BJ (cell line): ENCODE measurements at regions not wholly inside any gene's neighbourhood (a gene's known extent, or its start where the extent isn't known, plus 50 kb on each side); places are given as distances from the start of the nearest gene placed in this dataset.
"Not testable (repeated sequence)": the region's sequence is repeated elsewhere in the genome, so short reads cannot be mapped to it uniquely, and the experiment has no call there.

Source experiments
- CTCF ChIA-PET: fragments of 350-600 bp; formaldehyde crosslinking; extraction: SDS; loops from one replicate; lab custom pipeline; 2021; ENCODE audit warnings: antibody characterized with exemption, inconsistent platforms; lab: Yijun Ruan, JAX
- POLR2A ChIA-PET: fragments of 300-600 bp; sonication (Branson Sonifier 250); formaldehyde crosslinking; extraction: SDS; loops from one replicate; lab custom pipeline; 2021; ENCODE audit warnings: antibody characterized with exemption; lab: Charles Lee
- DNase-seq: peaks from one replicate; pipeline ENCODE4 v3.0.0-alpha.2; 2011; ENCODE audit warnings: low read depth
- H3K27me3 ChIP-seq: 2 replicates; pipeline ENCODE4 v1.6.0; 2011; ENCODE audit warnings: low read length; ENCODE audit not compliant: control insufficient read depth, insufficient read depth
- H3K36me3 ChIP-seq: 2 replicates; pipeline ENCODE4 v1.5.1; 2011; ENCODE audit warnings: low read length; ENCODE audit not compliant: control insufficient read depth, insufficient read depth
- H3K4me3 ChIP-seq: 2 replicates; pipeline ENCODE4 v1.5.1; 2011; ENCODE audit warnings: low read depth, mild to moderate bottlenecking, control low read depth, low read length
- TF ChIP-seq, protein P1 (sequence below): IDR thresholded peaks from 2 replicates; pipeline ENCODE4 v1.5.1; 2011; ENCODE audit warnings: low read depth, mild to moderate bottlenecking, control low read depth, inconsistent platforms, low read length, moderate library complexity; ENCODE audit not compliant: insufficient read depth

DNA sequence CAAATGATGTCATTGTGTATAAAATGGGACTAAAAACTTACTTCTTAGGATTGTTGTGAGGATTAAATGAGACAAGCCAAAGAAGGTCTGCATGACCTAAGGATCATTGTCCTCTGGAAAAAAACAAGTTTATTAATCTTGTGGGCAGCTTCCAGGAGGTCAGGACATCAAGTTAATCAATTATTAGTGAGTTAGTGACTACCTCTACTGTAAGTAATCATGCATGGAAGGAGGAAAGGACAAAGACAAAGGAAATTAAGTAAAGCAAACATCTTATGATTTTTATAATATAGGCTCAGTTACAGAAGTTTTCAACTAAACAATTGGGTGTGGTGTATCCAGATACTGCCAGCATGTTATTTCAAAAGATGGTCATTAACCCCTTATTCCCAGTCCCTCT, 129.3 kb upstream of the TUT7 start:
- POLR2A ChIA-PET: no interaction called here
- H3K4me3 ChIP-seq: no peak overlapping the region
- DNase-seq: no peak
- TF ChIP-seq, protein P1, sequence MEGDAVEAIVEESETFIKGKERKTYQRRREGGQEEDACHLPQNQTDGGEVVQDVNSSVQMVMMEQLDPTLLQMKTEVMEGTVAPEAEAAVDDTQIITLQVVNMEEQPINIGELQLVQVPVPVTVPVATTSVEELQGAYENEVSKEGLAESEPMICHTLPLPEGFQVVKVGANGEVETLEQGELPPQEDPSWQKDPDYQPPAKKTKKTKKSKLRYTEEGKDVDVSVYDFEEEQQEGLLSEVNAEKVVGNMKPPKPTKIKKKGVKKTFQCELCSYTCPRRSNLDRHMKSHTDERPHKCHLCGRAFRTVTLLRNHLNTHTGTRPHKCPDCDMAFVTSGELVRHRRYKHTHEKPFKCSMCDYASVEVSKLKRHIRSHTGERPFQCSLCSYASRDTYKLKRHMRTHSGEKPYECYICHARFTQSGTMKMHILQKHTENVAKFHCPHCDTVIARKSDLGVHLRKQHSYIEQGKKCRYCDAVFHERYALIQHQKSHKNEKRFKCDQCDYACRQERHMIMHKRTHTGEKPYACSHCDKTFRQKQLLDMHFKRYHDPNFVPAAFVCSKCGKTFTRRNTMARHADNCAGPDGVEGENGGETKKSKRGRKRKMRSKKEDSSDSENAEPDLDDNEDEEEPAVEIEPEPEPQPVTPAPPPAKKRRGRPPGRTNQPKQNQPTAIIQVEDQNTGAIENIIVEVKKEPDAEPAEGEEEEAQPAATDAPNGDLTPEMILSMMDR: no peak
- no peaks in the 10 kb centered on the region for H3K36me3 ChIP-seq
- no peaks in the 10 kb centered on the region for H3K27me3 ChIP-seq
- CTCF ChIA-PET: interaction anchor here (0.7 to 1.1 kb wide), 2 partner anchors 9 to 50 kb away, joined by 3 read pairs; no protein-coding TSS in a partner anchor

GRCh38 chr9:86481466-86481865, 127.3 kb upstream of the TUT7 start:
- TF ChIP-seq, protein P1: no peak
- Histone ChIP-seq H3K27me3 (no peaks in the 10 kb centered on the region), H3K4me3 (no peak overlapping the region), H3K36me3 (no peaks in the 10 kb centered on the region)
- CTCF ChIA-PET: interaction anchor here (0.9 to 1.2 kb wide), 2 partner anchors 468 to 844 kb away, joined by 3 to 4 read pairs; no protein-coding TSS in a partner anchor
- POLR2A ChIA-PET: no interaction called here
- no peak for DNase-seq

- CTCF ChIA-PET, H3K4me3 ChIP-seq, POLR2A ChIA-PET, H3K27me3 ChIP-seq, DNase-seq, H3K36me3 ChIP-seq: not testable (repeated sequence)
Measured at GRCh38 chr9:86475255-86475654, 121.0 kb upstream of the TUT7 start.

DNA sequence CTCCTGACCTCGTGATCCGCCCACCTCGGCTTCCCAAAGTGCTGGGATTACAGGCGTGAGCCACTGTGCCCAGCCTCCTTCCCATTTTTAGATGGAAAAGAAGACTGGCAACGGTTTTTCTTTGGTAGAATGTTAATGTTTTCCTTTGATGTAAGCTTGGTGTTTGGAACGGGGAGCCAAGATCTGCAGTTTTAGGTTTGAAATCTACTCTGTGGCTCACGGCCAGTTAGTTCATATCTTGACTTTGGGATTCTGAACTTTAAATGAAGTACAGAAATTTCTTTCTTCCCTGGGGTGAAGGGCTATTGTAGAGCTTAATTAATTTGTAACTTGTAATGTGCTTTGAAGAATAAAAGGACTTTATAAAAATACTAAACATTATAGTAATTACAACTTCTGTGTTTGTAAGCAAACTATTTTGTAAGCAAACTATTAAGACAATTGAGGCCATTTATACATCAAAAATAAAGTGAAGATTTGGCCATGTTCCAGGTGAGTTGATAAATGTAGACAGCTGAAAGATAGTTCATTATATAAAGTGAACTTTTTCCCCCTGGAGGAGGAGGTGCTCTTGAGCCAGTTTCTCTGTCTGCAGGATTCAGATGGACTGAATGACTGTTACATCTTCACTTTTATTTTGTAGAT, 117.1 kb upstream of the TUT7 start:
- TF ChIP-seq, protein P1: no peak
- Histone ChIP-seq H3K4me3 (no peak overlapping the region), H3K27me3 (no peaks in the 10 kb centered on the region), H3K36me3 (no peaks in the 10 kb centered on the region)
- CTCF ChIA-PET: interaction anchor here (1.3 kb wide), 1 partner anchor 11 kb away, joined by 4 read pairs; no protein-coding TSS in a partner anchor
- no peak for DNase-seq
- POLR2A ChIA-PET: no interaction called here

DNA sequence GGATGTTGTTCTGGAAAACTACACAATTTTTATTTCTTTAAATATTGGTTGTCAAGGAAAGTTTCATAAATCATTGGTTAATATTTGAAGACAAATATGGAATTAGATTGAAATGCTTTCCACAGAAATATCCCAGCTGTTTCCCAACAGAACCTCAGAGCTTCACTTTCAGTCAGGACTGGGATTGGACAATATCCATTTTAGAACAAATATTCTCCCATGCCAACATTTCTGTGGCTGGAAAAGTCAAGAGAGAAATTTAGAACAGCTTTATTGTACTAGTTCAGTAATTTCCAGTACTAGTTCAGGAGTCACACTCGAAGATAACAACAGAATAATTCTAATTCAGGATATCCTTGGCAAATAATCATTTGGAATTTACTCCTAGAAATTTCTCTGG, 116.1 kb upstream of the TUT7 start:
- DNase-seq: no peak
- TF ChIP-seq, protein P1: no peak
- Histone ChIP-seq H3K27me3 (no peaks in the 10 kb centered on the region), H3K36me3 (no peaks in the 10 kb centered on the region), H3K4me3 (no peak overlapping the region)
- CTCF ChIA-PET: interaction anchor here (2.3 kb wide), 1 partner anchor 36 kb away, joined by 7 read pairs; no protein-coding TSS in a partner anchor
- POLR2A ChIA-PET: no interaction called here
